Fibroblast of peridontal ligament (primary cell): ENCODE measurements at regions not wholly inside any gene's neighbourhood (a gene's known extent, or its start where the extent isn't known, plus 50 kb on each side); places are given as distances from the start of the nearest gene placed in this dataset.
"Not testable (repeated sequence)": the region's sequence is repeated elsewhere in the genome, so short reads cannot be mapped to it uniquely, and the experiment has no call there.

ENCODE experiments used
- DNase-seq: peaks from one replicate; pipeline ENCODE4 v3.0.0-alpha.2; 2010; ENCODE audit errors: extremely low read depth

DNA sequence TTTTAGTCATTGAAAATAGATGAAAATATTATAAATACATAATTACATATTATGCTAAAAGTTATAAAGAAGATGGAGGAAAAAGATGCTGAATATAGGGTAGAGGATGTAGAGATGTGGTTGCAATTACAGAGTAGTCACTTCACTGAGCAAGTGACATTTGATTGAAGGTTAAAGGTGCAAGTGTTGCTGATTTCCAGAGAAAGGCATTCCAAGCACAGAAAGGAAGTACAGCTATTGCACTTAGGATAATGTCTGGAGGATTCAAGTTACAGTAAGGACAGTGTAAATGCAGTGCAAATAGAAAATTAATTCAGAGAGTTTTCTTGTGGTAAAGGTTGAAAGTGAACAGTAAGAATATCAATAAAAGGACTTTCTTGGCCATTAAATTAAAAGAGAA, 1721.8 kb downstream of the PCDH9 start:
- DNase-seq, result no peak

DNA sequence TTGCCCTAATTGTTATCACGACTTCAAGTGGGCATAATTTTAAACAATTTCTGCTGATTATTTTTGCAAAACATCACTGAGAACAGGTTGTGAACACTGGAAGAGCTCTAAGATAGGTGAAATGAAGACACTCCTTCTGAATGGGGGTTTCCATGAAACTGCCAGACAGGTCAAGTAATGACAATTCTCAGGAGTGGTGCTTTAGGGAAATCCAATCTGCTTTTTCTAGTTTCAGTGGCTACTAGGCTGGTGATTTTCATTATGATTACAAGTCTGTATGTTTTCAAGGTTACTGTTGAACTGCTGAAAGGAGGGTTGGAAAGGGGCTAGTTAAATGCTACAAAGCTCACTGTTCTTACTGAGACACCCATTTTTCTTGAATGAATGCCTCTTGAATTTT, 1724.2 kb downstream of the PCDH9 start:
- no peak for DNase-seq

DNA sequence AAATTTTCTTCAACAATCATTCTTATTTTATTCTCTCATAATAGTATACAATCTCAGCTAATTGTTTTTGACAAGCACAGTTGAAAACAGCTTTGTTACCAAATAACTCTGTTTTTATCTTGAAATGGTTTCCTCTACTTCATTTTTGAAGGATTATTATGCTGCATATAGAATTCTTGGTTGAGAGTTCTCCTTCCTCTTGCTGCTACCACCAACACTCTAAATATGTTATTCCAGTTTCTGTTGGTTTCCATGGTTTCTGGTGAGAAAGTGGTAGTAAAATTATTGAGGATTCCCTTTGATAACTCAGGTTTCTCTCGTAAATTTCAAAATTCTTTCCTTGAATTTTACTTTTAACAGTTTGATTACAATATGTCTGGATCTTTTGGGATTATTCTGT, 1725.9 kb downstream of the PCDH9 start:
- DNase-seq, result no peak

DNA sequence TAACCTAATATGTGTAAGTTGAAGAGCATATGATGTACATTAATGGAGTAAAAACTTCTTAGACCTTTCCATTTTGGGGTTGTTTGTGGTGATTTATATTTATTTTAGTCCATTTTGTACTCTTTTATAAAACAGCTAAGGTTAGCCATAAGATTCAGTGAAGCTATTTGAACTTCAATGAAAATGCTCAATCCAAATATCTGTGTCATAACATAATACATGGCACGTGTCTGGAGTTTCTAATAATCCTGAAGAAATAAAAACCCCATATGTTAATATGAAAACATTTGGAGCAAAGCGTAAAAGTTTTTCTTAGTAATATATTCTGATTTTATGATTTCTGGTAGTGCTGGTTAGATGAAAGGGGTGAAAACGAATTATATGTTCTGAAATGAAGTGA, 1729.7 kb downstream of the PCDH9 start:
- no peak for DNase-seq

DNA sequence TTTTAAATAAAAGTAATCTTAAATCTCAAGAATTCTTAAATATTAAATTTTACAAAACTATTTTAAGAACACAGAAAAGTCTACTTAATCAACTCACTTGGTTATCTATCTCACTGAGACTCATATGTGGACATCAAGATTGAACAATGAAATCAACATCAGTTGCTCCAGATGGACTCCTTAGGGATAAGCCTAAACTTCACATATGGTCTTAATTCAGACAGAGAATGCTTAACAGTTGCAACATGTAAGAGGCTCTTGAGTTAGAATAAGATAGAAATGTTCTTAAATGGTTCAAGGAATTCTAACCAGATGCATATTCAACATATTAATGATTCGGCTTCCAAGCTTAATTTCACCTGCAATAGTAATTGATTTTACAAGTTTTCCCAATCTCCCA, 1730.9 kb downstream of the PCDH9 start:
- peak; percentile 68 for DNase-seq

DNA sequence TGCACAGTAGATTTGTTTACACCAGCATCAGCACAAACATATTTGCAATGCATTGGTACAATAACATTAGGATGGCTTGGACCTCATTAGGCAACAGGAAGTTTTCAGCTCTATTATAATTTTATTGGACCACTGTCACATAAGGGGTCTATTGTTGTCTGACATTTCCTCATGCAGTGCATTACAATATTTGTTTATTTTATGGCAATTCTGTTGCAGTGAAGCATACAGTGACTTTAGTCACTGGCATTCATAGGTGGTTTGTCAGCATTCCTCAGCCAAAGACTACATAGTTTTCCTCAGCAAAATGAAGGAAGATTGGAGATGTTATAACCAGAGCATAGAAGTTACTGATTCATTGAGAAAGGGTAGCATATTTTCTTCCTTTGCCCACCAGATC, 1732.9 kb downstream of the PCDH9 start:
- DNase-seq, result peak; percentile 8

DNA sequence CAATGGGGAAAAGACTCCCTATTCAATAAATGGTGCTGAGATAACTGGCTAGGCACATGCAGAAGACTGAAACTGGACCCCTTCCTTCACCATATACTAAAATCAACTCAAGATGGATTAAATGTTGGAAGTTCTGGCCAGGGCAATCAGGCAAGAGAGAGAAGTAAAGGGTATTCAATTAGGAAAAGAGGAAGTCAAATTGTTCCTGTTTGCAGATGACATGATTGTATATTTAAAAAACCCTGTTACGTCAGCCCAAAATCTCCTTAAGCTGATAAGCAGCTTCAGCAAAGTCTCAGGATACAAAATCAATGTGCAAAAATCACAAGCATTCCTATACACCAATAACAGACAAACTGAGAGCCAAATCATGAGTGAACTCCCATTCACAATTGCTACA, 1739.4 kb downstream of the PCDH9 start:
- not testable (repeated sequence) for DNase-seq

DNA sequence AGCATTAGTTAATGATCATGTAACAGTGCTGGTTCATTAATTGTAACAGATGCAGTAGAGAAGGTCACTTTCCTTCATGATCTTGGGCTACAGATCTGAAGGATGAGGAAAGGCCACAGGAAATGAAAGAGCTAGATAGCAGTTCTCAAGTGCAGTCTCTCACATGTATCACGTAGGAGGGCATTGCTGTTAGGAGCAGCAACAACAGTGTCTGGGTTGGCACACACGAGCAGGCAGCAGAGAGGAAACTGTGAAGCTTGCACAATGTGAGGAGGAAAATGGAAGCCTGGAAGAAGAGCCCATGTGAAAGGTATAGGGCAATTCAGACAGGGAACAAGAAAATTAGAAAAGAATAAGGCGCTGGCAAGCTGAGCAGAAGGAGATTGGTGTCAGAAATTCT, 1741.5 kb downstream of the PCDH9 start:
- DNase-seq, result no peak

DNA sequence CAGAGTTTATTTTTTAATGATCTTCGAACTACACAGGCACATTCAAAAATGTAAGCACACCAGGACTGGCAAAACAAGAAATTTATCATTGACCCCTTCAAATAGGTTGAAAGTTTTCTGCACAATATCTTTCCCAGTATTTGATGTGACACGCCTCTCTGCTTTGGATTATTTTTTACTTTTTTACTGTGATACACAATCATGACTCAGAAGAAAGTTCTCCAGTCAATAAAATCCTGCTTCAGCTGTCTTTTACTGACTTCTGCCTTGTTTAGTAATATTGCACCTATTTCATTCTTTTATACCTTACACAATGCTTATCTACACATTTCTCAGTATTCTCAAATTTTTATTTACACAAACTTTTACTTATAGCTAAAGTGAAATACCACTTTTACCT, 1750.4 kb downstream of the PCDH9 start:
- DNase-seq, result no peak

DNA sequence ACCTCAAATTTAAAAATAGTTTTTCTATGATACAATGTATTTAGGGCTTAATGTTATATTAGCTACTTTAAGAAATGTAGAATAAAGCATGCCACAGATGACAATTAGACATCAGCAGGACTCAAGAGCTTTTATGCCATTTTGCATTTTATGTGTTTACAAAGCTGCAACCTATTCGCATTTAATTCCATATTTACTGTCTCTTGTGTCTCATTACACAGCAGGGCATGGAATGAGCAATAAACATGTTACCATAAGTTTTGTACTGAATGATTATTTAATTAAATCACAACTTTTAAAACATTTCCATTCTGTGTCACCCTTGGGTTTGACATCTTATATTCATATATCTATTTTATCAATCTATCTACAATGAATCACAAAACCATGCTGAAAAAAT, 1756.9 kb downstream of the PCDH9 start:
- DNase-seq, result no peak

DNA sequence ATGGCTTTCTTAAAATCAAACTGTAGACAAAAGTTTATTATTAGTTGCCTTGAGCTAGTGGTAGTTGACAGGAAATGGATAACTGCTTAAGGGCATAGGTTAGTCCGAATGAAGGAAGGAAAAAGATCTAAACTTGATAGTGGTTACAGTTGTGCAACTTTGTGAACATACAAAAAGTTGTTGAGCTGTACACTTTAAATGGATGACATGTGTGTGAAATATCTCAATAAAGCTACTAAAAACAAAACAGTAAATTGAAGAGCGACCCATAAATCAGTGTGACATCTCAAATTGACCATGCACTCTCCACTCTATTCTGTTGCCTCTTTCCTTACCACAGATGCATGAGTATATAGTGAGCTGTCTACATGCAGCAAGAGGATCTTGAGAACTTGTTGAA, 1757.8 kb downstream of the PCDH9 start:
- DNase-seq, result no peak

DNA sequence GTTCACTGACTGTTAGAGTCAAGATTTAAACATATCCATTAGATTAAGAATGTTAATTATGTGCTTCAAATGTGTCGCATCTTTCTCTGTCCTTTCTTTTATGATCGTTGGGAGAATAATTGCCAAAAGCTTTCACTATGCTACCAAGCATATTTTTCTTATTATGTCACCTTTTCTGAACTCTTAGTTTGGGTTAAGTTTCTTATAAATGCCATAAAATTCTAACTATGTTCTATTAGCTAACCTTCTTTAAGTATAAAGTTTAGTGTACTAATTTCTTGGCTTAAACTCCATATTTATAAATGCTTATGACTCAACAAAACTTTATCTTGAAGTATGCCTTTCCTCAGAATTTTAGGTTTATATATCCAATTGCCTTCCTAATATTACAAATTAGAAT, 1759.4 kb downstream of the PCDH9 start:
- no peak for DNase-seq

DNA sequence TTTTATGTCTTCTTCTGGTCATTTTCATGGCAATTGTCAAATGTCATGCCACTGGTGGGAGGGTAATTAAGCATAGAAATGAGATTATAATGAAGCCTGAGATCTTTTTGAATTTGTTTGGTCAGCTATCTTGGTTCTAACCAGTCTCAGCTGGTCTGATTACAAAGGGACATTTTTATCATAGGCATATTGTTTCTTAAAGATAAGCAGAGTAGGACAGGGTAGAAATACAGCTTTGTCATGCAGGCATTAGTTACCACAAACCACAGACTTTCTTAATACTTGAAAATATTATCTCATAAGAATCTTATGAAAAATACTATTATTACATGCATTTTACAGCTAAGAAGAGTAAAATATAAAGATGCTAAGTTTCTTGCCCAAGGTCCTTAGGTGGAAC, 1761.5 kb downstream of the PCDH9 start:
- DNase-seq, result no peak

DNA sequence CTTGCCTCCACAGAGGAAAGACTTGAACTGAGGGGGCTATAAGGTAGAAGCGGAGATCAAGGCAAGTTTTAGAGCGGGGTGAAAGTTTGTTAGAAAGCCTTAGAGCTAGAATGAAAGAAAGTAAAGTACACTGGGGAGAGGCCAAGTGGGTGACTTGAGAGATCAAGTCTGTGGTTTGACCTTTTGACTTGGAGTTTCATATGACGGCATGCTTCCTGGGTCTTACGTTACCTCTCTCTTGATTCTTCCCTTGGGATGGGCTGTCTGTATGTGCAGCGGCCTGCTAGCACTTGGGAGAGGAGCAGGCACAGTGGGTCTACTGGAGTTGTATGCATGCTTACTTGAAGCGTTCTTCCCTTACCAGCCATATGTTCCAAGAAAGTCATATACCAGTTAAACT, 1768.5 kb downstream of the PCDH9 start:
- DNase-seq, result peak; percentile 8

DNA sequence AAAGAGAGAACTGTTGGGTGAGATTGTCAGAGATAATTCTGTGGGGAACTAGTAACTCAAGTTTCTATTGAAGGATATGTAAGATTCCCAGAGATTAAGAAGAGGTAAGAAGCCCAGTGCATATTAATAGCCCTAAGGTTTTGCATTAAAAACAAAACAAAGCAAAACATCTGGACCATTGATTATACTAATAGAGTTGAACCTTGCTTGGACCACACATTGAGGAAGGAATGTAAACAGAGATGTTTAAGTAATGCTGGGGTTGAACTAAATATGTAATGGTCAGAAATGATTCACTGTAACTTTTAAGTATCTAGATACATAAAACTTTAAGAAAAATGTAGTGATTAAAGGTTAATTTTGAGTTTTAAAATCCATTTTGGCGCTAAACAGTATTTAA, 1770.0 kb downstream of the PCDH9 start:
- peak; percentile 1 for DNase-seq

DNA sequence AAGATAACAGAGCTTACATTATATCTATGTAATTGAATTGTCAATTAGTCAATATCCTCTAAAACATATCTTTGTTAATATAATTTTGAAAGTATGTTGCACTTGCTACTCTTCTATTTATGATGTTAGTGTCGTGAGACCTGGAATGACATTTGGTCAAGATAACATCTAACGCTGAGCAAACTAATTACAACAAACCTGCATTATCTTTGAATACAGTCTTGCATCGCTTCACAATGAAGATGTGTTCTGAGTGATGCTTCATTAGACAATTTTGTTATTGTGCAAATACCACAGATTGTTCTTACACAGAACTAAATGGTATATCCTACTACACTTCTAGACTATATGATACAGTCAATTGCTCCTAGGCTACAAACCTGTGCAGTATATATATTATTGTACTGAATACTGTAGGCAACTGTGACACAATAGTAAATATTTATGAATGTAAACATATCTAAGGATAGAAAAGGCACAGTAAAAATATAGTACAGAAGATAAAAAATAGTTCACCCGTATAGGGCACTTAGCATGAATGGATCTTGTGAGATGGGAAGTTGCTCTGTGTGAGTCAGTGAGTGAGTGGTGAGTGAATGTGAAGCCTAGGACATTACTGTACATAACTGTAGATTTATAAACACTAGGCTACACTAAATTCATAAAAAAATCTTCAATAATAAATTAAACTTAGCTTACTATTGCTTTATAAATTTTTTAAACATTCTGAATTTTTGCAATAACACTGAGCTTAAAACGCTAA, 1773.8 kb downstream of the PCDH9 start:
- DNase-seq, result no peak

DNA sequence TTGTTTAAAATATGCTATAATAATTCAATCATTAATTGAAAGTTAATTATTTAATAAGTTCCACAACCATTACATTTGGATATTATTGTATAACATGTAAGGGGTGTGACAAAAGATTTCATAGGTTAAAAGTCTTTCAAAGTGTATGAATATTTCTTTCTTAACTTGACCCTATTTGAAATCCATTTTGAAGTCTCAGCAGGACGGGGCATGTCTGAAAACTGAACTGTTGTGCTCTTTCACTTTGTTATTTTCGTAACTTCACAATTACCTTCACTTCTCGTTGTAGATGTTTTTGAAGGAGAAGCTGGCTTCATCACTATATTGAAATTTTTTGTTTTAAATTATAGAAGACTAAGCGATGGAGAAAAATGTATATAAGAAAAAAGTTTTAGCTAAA, 1775.7 kb downstream of the PCDH9 start:
- no peak for DNase-seq

DNA sequence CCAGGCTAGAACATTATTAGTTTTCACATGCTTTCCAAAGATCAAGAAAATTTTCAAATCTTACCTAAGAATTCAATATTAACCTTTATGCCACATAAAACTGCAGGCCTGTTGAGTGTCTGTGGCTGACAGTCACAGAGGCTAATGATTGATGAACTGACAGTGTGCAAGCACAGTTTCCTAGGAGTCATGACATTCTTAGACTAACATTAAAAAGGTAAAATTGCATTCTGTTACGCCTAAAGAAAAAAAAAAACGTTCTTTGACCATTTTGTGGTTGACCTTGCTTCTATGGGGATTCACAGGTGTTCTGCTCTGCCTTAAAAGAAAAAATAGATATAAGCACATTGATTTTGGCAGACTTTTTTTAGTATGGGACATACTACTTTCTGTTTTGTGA, 1776.2 kb downstream of the PCDH9 start:
- no peak for DNase-seq

DNA sequence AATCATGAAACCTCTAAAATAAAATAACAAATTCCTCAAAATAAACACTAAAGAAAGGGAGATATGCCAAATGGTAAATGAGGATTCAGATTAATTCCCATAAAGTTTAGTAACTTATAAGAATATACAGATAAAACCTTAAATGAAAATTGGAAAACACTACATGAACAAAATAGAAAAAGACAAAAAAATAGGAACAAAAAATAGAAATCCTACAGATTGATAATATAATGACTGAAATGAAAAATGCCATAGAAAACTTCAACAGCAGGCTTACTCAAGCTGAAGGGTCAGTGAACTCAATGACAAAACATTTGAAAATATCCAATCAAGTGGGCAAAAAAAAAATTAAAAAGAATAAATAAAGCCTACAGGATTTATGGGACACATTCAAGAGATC, 1784.8 kb downstream of the PCDH9 start:
- no peak for DNase-seq

DNA sequence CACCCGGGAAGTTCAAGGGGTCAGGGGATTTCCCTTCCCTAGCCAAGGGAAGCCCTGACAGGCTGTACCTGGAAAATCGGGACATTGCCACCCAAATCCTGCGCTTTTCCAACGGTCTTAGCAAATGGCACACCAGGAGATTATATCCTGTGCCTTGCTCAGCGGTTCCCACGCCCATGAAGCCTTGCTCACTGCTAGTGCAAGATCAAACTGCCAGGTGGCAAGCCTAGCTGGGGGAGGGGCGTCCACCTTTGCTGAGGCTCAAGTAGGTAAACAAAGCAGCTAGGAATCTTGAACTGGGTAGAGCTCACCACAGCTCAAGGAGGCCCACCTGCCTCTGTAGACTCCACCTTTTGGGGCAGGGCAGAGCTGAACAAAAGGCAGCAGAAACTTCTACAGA, 1794.5 kb downstream of the PCDH9 start:
- no peak for DNase-seq

DNA sequence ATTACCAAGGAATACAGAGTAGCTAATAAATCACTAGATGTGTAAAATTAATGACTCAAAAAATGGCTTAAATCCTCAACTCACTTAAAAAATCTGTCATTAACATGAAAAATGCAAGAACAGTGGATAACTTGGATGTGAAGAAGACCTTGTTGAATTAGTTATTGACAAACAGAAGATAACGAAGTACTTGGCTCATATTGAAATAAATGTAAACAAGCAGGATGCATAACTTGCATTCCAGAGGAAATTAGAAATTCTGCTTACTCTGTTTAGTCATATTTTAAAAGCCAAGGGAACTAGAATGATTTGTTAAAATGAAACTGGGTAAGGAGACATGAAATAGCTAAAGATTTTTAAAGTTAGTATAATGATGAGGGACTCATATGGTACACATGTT, 1812.2 kb downstream of the PCDH9 start:
- DNase-seq, result no peak

DNA sequence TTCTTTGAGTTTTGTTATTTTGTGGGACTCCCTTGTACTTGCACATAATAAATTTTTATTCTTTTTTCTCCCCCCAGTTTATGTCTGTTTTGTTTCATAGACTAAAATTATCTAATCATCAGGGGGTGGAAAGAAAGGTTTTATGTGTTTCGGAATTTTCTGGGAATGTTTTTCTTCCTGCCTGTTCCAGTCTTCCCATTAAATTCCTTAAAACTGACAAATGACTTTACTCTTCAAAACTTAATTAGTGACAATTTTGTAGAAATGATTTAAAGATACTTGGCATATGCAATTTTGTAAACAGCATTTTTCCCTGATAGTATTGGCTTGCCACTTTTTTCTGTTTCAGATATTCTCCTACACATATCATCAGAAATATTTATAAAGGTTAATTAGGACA, 1813.4 kb downstream of the PCDH9 start:
- DNase-seq, result no peak

DNA sequence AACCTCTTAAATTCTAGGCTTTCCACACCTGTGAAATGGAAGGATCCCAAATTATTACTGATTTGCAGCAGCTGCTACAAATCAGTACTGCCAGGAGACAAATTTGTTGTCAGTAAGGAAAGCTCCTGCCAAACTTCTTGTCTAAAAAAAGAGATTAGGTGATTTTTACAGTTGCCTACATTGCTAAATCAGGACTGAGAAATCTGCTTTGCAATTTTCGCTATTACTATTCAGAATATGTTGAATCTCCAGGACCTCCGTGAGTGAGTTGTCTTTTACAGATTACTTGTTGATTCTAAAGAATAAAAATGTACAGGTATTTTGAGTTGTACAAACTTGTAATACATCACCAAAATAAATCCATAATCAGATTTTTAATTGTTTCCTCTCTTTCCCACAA, 1815.9 kb downstream of the PCDH9 start:
- DNase-seq, result no peak

DNA sequence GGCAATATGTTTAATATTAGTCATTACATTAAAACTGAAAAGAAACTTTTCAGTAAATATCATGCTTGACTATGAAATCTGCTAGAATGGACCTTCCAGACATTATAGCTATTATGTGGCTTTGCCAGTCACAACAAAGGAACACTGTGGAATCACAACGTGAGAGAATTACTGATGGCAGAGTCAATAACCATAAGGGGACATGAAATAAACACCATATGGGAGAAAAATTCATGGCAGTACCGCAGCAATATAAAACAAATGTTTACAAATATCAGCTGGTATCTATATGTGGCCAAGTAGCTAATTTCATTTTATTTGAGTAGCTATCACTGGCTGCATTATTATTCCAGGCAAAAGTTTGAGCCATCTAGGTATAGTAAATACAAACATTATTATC, 1818.6 kb downstream of the PCDH9 start:
- no peak for DNase-seq
